ENCODE measurements at regions not wholly inside any gene's neighbourhood (a gene's known extent, or its start where the extent isn't known, plus 50 kb on each side); places are given as distances from the start of the nearest gene placed in this dataset.

- TF ChIP-seq CTCF (IDR thresholded peaks at IDR 0.05) (no peak), POLR2A (IDR thresholded peaks at IDR 0.05) (no peak), POLR2AphosphoS5 (IDR thresholded peaks at IDR 0.05; ENCODE audit: insufficient read depth in 1 of 2, low read depth in 1 of 2) (no peak)
Measured at GRCh38 chr13:100980171-100980570, 305.6 kb upstream of the TMTC4 start.

Data from vagina (tissue), 2 donors.